HT1080 (cell line): ENCODE measurements at regions not wholly inside any gene's neighbourhood (a gene's known extent, or its start where the extent isn't known, plus 50 kb on each side); places are given as distances from the start of the nearest gene placed in this dataset.

Experiments
- DNase-seq: peaks from one replicate; pipeline ENCODE4 v3.0.0-alpha.2; 2015; ENCODE audit warnings: low read depth

- peak; percentile 55 for DNase-seq
Measured at GRCh38 chr2:51441786-51442185, 409.9 kb upstream of the NRXN1 start.

- no peak for DNase-seq
Measured at GRCh38 chr2:51424418-51424817, 392.5 kb upstream of the NRXN1 start.

GRCh38 chr2:51420511-51420910 lies 388.6 kb upstream of the NRXN1 start:
- no peak for DNase-seq

- no peak for DNase-seq
Measured at GRCh38 chr2:51413726-51414125, 381.8 kb upstream of the NRXN1 start.

- DNase-seq: no peak
Measured at GRCh38 chr2:51410331-51410730, 378.4 kb upstream of the NRXN1 start.

- no peak for DNase-seq
Measured at GRCh38 chr2:51409920-51410319, 378.0 kb upstream of the NRXN1 start.

GRCh38 chr2:51404226-51404625 lies 372.3 kb upstream of the NRXN1 start:
- no peak for DNase-seq

- no peak for DNase-seq
Measured at GRCh38 chr2:51401546-51401945, 369.6 kb upstream of the NRXN1 start.

- DNase-seq: no peak
Measured at GRCh38 chr2:51387235-51387634, 355.3 kb upstream of the NRXN1 start.

- no peak for DNase-seq
Measured at GRCh38 chr2:51379997-51380396, 348.1 kb upstream of the NRXN1 start.

GRCh38 chr2:51368250-51368649 lies 336.3 kb upstream of the NRXN1 start:
- DNase-seq: no peak

- DNase-seq: no peak
Measured at GRCh38 chr2:51350100-51350499, 318.2 kb upstream of the NRXN1 start.

- DNase-seq: no peak
Measured at GRCh38 chr2:51344886-51345285, 313.0 kb upstream of the NRXN1 start.

GRCh38 chr2:51335087-51336058 lies 303.4 kb upstream of the NRXN1 start:
- DNase-seq: no peak

- DNase-seq: no peak
Measured at GRCh38 chr2:51329512-51329911, 297.6 kb upstream of the NRXN1 start.

GRCh38 chr2:51324051-51324450 lies 292.1 kb upstream of the NRXN1 start:
- DNase-seq: no peak

- DNase-seq: no peak
Measured at GRCh38 chr2:51322613-51323012, 290.7 kb upstream of the NRXN1 start.

- DNase-seq: no peak
Measured at GRCh38 chr2:51304311-51304710, 272.4 kb upstream of the NRXN1 start.

- DNase-seq: no peak
Measured at GRCh38 chr2:51301381-51301780, 269.4 kb upstream of the NRXN1 start.

- DNase-seq: no peak
Measured at GRCh38 chr2:51299370-51299769, 267.4 kb upstream of the NRXN1 start.

GRCh38 chr2:51297488-51297887 lies 265.6 kb upstream of the NRXN1 start:
- peak; percentile 32 for DNase-seq

GRCh38 chr2:51293566-51294200 lies 261.8 kb upstream of the NRXN1 start:
- no peak for DNase-seq
